Peyer's patch (tissue), 4 donors: ENCODE measurements at regions not wholly inside any gene's neighbourhood (a gene's known extent, or its start where the extent isn't known, plus 50 kb on each side); places are given as distances from the start of the nearest gene placed in this dataset.
"Not testable (repeated sequence)": the region's sequence is repeated elsewhere in the genome, so short reads cannot be mapped to it uniquely, and the experiment has no call there.

Source experiments
- DNase-seq, 3 donors: peaks; one replicate each; pipeline ENCODE4 v3.0.0-alpha.2; 2017 to 2019
- H3K27ac ChIP-seq, 4 donors: fragments of 200-600 bp; sonication (generic); one replicate each; pipeline ENCODE4 v1.5.1; 2016 to 2019
- H3K27me3 ChIP-seq, 2 donors: fragments of 200-600 bp; sonication (generic); one replicate each; pipeline ENCODE4 v1.5.1; 2019
- H3K36me3 ChIP-seq, 3 donors: fragments of 200-600 bp; sonication (generic); one replicate each; pipeline ENCODE4 v1.5.1; 2016 to 2019
- H3K4me1 ChIP-seq, 4 donors: fragments of 200-600 bp; sonication (generic); one replicate each; pipeline ENCODE4 v1.5.1; 2016 to 2019
- H3K4me3 ChIP-seq, 4 donors: fragments of 200-600 bp; sonication (generic); 1 replicate in 3 of 4; 2 replicates in 1 of 4; pipeline ENCODE4 v1.5.1; 2016 to 2019; ENCODE audit warnings: mild to moderate bottlenecking in 1 of 4
- H3K9me3 ChIP-seq, 4 donors: fragments of 200-600 bp; sonication (generic); one replicate each; pipeline ENCODE4 v1.5.1; 2016 to 2019; ENCODE audit warnings: mild to moderate bottlenecking in 1 of 4
- POLR2A ChIP-seq, 2 donors: fragments of 450-650 bp; IDR thresholded peaks; one replicate each; pipeline ENCODE4 v1.5.1; 2017; ENCODE audit warnings: antibody characterized with exemption in 2 of 2, mild to moderate bottlenecking in 2 of 2, moderate library complexity in 2 of 2
- TF ChIP-seq, protein P1 (sequence below), 6 experiments: fragments of 450-650 bp in 4 of 6; fragments of 200-600 bp in 2 of 6; sonication (generic) in 1 of 6; IDR thresholded peaks; one replicate each; pipeline ENCODE4 v1.5.1; 2017 to 2019; ENCODE audit warnings: antibody characterized with exemption in 6 of 6, mild to moderate bottlenecking in 3 of 6, moderate library complexity in 1 of 6

DNA sequence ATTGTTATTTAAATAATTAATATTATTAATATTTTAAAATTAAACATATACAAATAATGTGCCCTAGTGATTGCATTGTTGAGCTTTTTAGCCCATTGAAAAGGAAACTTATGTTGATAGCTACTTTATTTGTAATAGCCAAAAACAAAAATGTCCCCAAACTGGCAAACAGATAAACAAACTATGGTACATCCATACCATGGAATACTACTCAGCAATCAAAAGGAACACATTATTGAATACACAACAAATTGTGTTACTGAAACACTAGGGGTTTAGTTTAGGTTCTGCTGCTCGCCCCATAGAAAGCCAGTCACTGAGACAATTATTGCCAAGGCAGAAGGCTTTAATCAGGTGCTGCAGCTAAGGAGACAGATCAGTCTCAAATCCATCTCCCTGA, 239.7 kb upstream of the KITLG start:
- Histone ChIP-seq H3K9me3 (no peaks in the 10 kb centered on the region), H3K4me3 (no peak overlapping the region), H3K36me3 (no peaks in the 10 kb centered on the region), H3K27ac (no peak overlapping the region), H3K27me3 (no peaks in the 10 kb centered on the region), H3K4me1 (no peaks in the 10 kb centered on the region)
- DNase-seq = no peak
- no peak for TF ChIP-seq POLR2A (IDR thresholded peaks at IDR 0.05)
- TF ChIP-seq, protein P1, sequence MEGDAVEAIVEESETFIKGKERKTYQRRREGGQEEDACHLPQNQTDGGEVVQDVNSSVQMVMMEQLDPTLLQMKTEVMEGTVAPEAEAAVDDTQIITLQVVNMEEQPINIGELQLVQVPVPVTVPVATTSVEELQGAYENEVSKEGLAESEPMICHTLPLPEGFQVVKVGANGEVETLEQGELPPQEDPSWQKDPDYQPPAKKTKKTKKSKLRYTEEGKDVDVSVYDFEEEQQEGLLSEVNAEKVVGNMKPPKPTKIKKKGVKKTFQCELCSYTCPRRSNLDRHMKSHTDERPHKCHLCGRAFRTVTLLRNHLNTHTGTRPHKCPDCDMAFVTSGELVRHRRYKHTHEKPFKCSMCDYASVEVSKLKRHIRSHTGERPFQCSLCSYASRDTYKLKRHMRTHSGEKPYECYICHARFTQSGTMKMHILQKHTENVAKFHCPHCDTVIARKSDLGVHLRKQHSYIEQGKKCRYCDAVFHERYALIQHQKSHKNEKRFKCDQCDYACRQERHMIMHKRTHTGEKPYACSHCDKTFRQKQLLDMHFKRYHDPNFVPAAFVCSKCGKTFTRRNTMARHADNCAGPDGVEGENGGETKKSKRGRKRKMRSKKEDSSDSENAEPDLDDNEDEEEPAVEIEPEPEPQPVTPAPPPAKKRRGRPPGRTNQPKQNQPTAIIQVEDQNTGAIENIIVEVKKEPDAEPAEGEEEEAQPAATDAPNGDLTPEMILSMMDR (IDR thresholded peaks at IDR 0.05) = no peak

DNA sequence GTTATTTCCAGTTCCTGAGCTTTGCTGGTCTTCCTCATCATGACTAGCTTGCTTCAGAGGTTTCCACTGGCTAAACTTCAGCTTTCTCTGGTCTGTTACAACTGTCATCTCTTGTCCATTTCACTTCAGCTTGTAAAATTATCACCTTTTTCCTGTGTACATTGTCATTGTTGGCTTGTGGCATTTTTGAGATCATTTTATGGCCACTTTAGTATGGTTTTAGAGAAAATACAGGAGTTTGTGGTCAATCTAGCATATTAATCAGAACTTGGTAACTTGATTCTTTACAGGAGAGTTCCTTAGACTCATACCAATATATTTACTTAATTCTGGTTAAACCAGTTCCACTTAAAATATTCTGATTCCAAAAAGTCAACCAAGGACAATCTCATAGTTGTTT, 235.9 kb upstream of the KITLG start:
- Histone ChIP-seq H3K27me3 (no peaks in the 10 kb centered on the region), H3K4me3 (no peak overlapping the region), H3K27ac (no peak overlapping the region), H3K9me3 (no peaks in the 10 kb centered on the region), H3K4me1 (no peaks in the 10 kb centered on the region), H3K36me3 (no peaks in the 10 kb centered on the region)
- no peak for DNase-seq
- no peak for TF ChIP-seq POLR2A (IDR thresholded peaks at IDR 0.05)
- TF ChIP-seq, protein P1 (IDR thresholded peaks at IDR 0.05) = no peak

DNA sequence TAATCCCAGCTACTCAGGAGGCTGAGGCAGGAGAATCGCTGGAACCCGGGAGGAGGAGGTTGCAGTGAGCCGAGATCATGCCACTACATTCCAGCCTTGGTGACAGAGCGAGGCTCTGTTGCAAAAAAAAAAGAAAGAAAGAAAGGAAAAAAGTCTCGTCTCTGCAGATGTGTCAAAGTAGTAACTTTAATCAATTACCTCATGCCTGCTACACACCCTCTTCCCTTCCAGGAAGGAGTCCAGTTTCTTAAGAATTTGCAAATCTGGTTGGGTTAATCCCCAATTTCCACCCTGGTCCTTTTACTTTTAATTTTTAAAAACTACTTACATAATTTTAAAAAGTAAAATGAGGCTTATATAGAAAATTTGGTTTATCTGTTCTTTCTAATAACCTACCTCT, 234.5 kb upstream of the KITLG start:
- TF ChIP-seq, protein P1 (IDR thresholded peaks at IDR 0.05) = no peak
- no peak for TF ChIP-seq POLR2A (IDR thresholded peaks at IDR 0.05)

DNA sequence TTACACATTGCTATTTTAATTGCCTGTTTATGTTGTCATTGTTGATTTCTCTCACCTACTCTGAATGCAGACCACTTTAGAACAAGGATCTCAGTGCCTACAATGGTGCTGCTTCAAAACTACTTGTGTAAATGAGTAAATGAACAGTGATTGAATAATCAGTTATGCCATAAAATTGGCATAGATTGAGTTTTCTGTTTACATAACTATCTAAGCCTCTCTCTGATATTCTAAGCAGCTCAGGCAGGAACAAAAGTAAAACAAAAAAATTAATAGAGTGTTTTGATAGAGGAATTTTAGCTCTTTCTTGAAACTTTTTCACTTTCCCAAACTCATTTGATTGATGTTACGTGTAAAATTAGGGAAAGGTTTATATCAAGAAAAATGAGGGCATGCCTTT, 232.3 kb upstream of the KITLG start:
- no peaks in the 10 kb centered on the region for H3K27me3 ChIP-seq
- H3K36me3 ChIP-seq = no peaks in the 10 kb centered on the region
- no peaks in the 10 kb centered on the region for H3K9me3 ChIP-seq
- no peak overlapping the region for H3K4me3 ChIP-seq
- H3K27ac ChIP-seq = no peak overlapping the region
- no peaks in the 10 kb centered on the region for H3K4me1 ChIP-seq
- no peak for DNase-seq
- no peak for TF ChIP-seq POLR2A (IDR thresholded peaks at IDR 0.05)
- TF ChIP-seq, protein P1 (IDR thresholded peaks at IDR 0.05) = no peak

More for the DNA sequence above, 234.5 kb upstream of the KITLG start:
- Histone ChIP-seq H3K4me1 (no peaks in the 10 kb centered on the region), H3K27ac (no peak overlapping the region), H3K36me3 (no peaks in the 10 kb centered on the region), H3K9me3 (no peaks in the 10 kb centered on the region), H3K4me3 (no peak overlapping the region), H3K27me3 (no peaks in the 10 kb centered on the region)
- DNase-seq = no peak

DNA sequence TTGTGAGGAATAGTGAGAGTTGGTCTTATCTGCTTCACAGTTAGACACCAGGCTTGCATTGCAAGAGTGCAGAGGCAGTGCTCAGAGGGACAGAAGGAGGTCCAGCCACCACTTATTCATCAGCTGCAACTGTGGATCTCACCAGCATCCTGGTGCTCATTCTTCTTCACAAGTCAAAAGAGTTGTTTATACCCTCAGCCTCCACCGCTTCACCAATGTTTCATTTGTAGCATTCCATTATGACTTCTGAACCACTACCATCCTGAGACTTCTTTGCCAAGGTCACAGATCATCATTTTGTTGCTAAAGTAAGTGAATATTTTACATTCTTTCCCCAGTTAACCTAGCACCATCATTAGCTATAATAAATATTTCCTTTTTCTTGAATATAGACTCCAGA, 230.5 kb upstream of the KITLG start:
- H3K27ac ChIP-seq = no peak overlapping the region
- H3K9me3 ChIP-seq = no peaks in the 10 kb centered on the region
- H3K4me1 ChIP-seq = no peaks in the 10 kb centered on the region
- H3K4me3 ChIP-seq = no peak overlapping the region
- H3K27me3 ChIP-seq = no peaks in the 10 kb centered on the region
- no peaks in the 10 kb centered on the region for H3K36me3 ChIP-seq
- TF ChIP-seq, protein P1 (IDR thresholded peaks at IDR 0.05) = no peak
- no peak for TF ChIP-seq POLR2A (IDR thresholded peaks at IDR 0.05)
- no peak for DNase-seq

DNA sequence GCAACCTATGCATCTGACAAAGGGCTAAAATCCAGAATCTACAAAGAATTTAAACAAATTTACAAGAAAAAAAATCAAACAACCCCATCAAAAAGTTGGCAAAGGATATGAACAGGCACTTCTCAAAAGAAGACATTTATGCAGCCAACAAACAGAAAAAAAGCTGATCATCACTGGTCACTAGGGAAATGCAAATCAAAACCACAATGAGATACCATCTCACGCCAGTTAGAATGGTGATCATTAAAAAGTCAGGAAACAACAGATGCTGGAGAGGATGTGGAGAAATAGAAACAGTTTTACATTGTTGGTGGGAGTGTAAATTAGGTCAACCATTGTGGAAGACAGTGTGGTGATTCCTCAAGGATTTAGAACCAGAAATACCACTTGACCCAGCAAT, 229.6 kb upstream of the KITLG start:
- H3K4me1 ChIP-seq, DNase-seq, H3K36me3 ChIP-seq, H3K4me3 ChIP-seq, H3K27me3 ChIP-seq, H3K27ac ChIP-seq, H3K9me3 ChIP-seq: not testable (repeated sequence)
